Neural progenitor cell (in vitro differentiated cells): ENCODE measurements at regions not wholly inside any gene's neighbourhood (a gene's known extent, or its start where the extent isn't known, plus 50 kb on each side); places are given as distances from the start of the nearest gene placed in this dataset.

Source experiments
- DNase-seq: peaks from one replicate; pipeline ENCODE4 v3.0.0-alpha.2; 2016; ENCODE audit warnings: low spot score
- H2AFZ ChIP-seq: fragments of 200-600 bp; sonication (generic); replicated peaks from 2 replicates; pipeline ENCODE4 v1.6.1; 2016; ENCODE audit warnings: antibody characterized with exemption
- H3F3A ChIP-seq: fragments of 200-600 bp; sonication (generic); 2 replicates; pipeline ENCODE4 v1.6.1; 2016; ENCODE audit warnings: antibody characterized with exemption, low read depth
- H3K27ac ChIP-seq: fragments of 200-600 bp; sonication (generic); 2 replicates; pipeline ENCODE4 v1.5.1; 2016; ENCODE audit warnings: mild to moderate bottlenecking
- H3K27me3 ChIP-seq: fragments of 200-600 bp; sonication (generic); 2 replicates; pipeline ENCODE4 v1.6.1; 2016; ENCODE audit warnings: mild to moderate bottlenecking, moderate library complexity
- H3K36me3 ChIP-seq: fragments of 200-600 bp; sonication (generic); 2 replicates; pipeline ENCODE4 v1.5.1; 2016
- H3K4me1 ChIP-seq: fragments of 200-600 bp; sonication (generic); 2 replicates; pipeline ENCODE4 v1.6.1; 2016; ENCODE audit warnings: mixed run types
- H3K4me2 ChIP-seq: fragments of 200-600 bp; sonication (generic); 2 replicates; pipeline ENCODE4 v1.6.1; 2016
- H3K4me3 ChIP-seq: fragments of 200-600 bp; sonication (generic); 2 replicates; pipeline ENCODE4 v1.5.1; 2016
- H3K79me2 ChIP-seq: fragments of 200-600 bp; sonication (generic); 2 replicates; pipeline ENCODE4 v1.6.1; 2016; ENCODE audit warnings: low read depth
- H3K9ac ChIP-seq: fragments of 200-600 bp; sonication (generic); 2 replicates; pipeline ENCODE4 v1.6.1; 2016
- H3K9me3 ChIP-seq: fragments of 200-600 bp; sonication (generic); 2 replicates; pipeline ENCODE4 v1.5.1; 2016; ENCODE audit warnings: low read depth
- H4K20me1 ChIP-seq: fragments of 200-600 bp; sonication (generic); 2 replicates; pipeline ENCODE4 v1.6.1; 2016; ENCODE audit warnings: low read depth
- H3K27ac Mint-ChIP-seq: 3 replicates; pipeline ENCODE4 v1.8.0; 2021; ENCODE audit warnings: mixed read lengths
- H3K27me3 Mint-ChIP-seq: 2 replicates; pipeline ENCODE4 v1.8.0; 2022; ENCODE audit warnings: low read depth, mild to moderate bottlenecking, inconsistent platforms, moderate library complexity, mixed read lengths; ENCODE audit not compliant: insufficient read depth
- H3K36me3 Mint-ChIP-seq: 3 replicates; pipeline ENCODE4 v1.8.0; 2021; ENCODE audit warnings: mixed read lengths
- H3K4me1 Mint-ChIP-seq: 3 replicates; pipeline ENCODE4 v1.8.0; 2021; ENCODE audit warnings: mixed read lengths
- H3K4me3 Mint-ChIP-seq: 3 replicates; pipeline ENCODE4 v1.8.0; 2021; ENCODE audit warnings: mild to moderate bottlenecking, moderate library complexity, mixed read lengths
- H3K9me3 Mint-ChIP-seq: 3 replicates; pipeline ENCODE4 v1.8.0; 2020; ENCODE audit warnings: mixed read lengths
- CTCF ChIP-seq: fragments of 200-600 bp; sonication (generic); IDR thresholded peaks from 2 replicates; pipeline ENCODE4 v1.5.1; 2017; ENCODE audit warnings: antibody characterized with exemption, mild to moderate bottlenecking
- EZH2 ChIP-seq: fragments of 200-600 bp; sonication (generic); IDR thresholded peaks from 2 replicates; pipeline ENCODE4 v1.6.1; 2017; ENCODE audit warnings: antibody characterized with exemption, mild to moderate bottlenecking, moderate library complexity
- EZH2phosphoT487 ChIP-seq: fragments of 200-600 bp; sonication (generic); IDR thresholded peaks from 2 replicates; pipeline ENCODE4 v1.6.1; 2017; ENCODE audit warnings: antibody characterized with exemption

- Histone ChIP-seq H3K9me3 (no peaks in the 10 kb centered on the region), H3K4me1 (no peaks in the 10 kb centered on the region), H3K9ac (no peak overlapping the region), H3K27me3 (no peaks in the 10 kb centered on the region), H2AFZ (no peak overlapping the region), H3F3A (no peaks in the 10 kb centered on the region), H3K79me2 (no peaks in the 10 kb centered on the region), H4K20me1 (no peaks in the 10 kb centered on the region), H3K4me3 (no peak overlapping the region), H3K36me3 (no peaks in the 10 kb centered on the region), H3K27ac (no peak overlapping the region), H3K4me2 (no peak overlapping the region)
- no peak for DNase-seq
- H3K4me1 Mint-ChIP-seq: no peaks in the 10 kb centered on the region
- H3K27ac Mint-ChIP-seq: no peak overlapping the region
- no peak for TF ChIP-seq EZH2
- no peak for TF ChIP-seq EZH2phosphoT487
- no peak for TF ChIP-seq CTCF
- H3K36me3 Mint-ChIP-seq: no peaks in the 10 kb centered on the region
- H3K9me3 Mint-ChIP-seq: no peaks in the 10 kb centered on the region
- no peaks in the 10 kb centered on the region for H3K27me3 Mint-ChIP-seq
- H3K4me3 Mint-ChIP-seq: no peak overlapping the region
Observed at GRCh38 chr2:140018541-140018940, 1238.4 kb upstream of the NXPH2 start.

GRCh38 chr2:140014204-140014546 is 1234.0 kb upstream of the NXPH2 start:
- no peak overlapping the region for H3K4me3 Mint-ChIP-seq

GRCh38 chr2:140013545-140014203 is 1233.5 kb upstream of the NXPH2 start:
- Histone ChIP-seq H3K27ac (no peak overlapping the region), H3K79me2 (no peaks in the 10 kb centered on the region), H3K4me2 (no peak overlapping the region), H2AFZ (no peak overlapping the region), H3K4me1 (no peaks in the 10 kb centered on the region), H4K20me1 (no peaks in the 10 kb centered on the region), H3K9ac (no peak overlapping the region), H3K9me3 (no peaks in the 10 kb centered on the region), H3F3A (no peaks in the 10 kb centered on the region), H3K27me3 (no peaks in the 10 kb centered on the region), H3K36me3 (no peaks in the 10 kb centered on the region), H3K4me3 (no peak overlapping the region)
- H3K36me3 Mint-ChIP-seq: no peaks in the 10 kb centered on the region
- H3K4me3 Mint-ChIP-seq: no peak overlapping the region
- no peak overlapping the region for H3K27ac Mint-ChIP-seq
- no peak for TF ChIP-seq CTCF
- TF ChIP-seq EZH2phosphoT487: no peak
- TF ChIP-seq EZH2: no peak
- H3K27me3 Mint-ChIP-seq: no peaks in the 10 kb centered on the region
- no peaks in the 10 kb centered on the region for H3K9me3 Mint-ChIP-seq
- no peak for DNase-seq
- H3K4me1 Mint-ChIP-seq: no peaks in the 10 kb centered on the region

More at GRCh38 chr2:140014204-140014546, 1234.0 kb upstream of the NXPH2 start:
- H3K27ac Mint-ChIP-seq: no peak overlapping the region
- no peaks in the 10 kb centered on the region for H3K4me1 ChIP-seq
- no peaks in the 10 kb centered on the region for H3K36me3 ChIP-seq
- no peak overlapping the region for H3K27ac ChIP-seq
- H3K27me3 Mint-ChIP-seq: no peaks in the 10 kb centered on the region
- no peaks in the 10 kb centered on the region for H3F3A ChIP-seq
- TF ChIP-seq EZH2phosphoT487 (no peak), EZH2 (no peak), CTCF (no peak)
- no peak overlapping the region for H3K9ac ChIP-seq
- H3K4me1 Mint-ChIP-seq: no peaks in the 10 kb centered on the region
- no peaks in the 10 kb centered on the region for H3K79me2 ChIP-seq
- DNase-seq: no peak
- no peaks in the 10 kb centered on the region for H3K9me3 ChIP-seq
- H3K4me3 ChIP-seq: no peak overlapping the region
- H3K4me2 ChIP-seq: no peak overlapping the region
- no peaks in the 10 kb centered on the region for H4K20me1 ChIP-seq
- H3K36me3 Mint-ChIP-seq: no peaks in the 10 kb centered on the region
- no peak overlapping the region for H2AFZ ChIP-seq
- no peaks in the 10 kb centered on the region for H3K9me3 Mint-ChIP-seq
- H3K27me3 ChIP-seq: no peaks in the 10 kb centered on the region
